CD1c-positive myeloid dendritic cell (primary cell): ENCODE measurements at regions not wholly inside any gene's neighbourhood (a gene's known extent, or its start where the extent isn't known, plus 50 kb on each side); places are given as distances from the start of the nearest gene placed in this dataset.

Source experiments
- DNase-seq: peaks from one replicate; pipeline ENCODE4 v3.0.0-alpha.2; 2016; ENCODE audit errors: extremely low spot score

DNA sequence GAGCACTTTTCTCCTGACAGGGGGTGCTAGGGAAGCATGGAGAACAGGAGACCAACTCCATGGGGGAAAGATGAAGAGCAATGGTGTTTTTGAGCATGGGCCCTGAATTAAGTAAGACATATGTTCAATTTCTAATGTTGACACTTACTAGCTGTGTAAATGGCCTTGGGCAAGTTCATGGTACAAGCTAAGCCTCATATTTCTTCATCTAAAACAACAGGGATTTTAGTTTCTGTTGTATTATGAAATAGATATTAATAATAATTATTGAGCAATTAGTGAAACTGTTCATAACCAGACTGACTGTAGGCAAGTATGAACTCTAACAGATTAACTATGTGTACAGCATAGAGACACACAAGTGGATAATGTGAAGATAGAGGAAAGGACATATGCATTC is 515.0 kb upstream of the FAT1 start:
- DNase-seq, result no peak

DNA sequence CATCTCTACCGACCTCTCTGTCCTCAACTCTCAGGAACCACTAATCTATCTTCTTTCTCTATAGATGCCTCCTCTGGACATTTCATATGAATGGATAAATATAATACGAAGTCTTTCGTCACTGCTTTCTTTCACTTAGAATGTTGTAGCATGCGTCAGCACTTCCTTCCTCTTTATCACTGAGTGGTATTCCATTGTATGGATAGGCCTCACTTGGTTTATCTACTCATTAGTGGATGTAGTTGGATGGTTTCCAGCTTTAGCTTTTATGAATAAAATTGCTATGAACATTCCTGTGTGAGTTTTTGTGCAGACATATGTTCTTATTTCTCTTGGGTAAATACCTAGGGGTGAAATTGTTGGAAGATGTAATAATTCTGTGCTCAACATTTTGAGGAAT is 528.2 kb upstream of the FAT1 start:
- DNase-seq, result no peak

DNA sequence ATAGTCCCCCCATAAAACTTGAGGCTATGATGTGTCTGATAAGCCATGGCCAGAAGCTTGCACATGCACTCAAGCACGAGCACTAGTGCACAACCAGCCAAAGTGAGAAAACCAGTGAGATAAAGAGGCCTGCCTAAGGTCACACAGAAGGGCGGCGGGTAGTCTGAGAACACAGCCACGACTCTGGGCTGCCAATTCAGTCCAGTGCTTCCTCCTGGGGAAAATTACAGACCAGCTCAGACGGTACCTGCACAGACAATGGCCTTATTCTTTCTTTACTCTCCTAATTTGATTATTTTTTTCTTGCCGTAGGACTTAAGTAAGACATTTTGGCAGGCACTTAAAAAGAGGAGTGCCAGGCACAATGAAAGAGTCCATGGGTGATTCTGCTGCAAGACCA is 533.2 kb upstream of the FAT1 start:
- DNase-seq, result no peak

DNA sequence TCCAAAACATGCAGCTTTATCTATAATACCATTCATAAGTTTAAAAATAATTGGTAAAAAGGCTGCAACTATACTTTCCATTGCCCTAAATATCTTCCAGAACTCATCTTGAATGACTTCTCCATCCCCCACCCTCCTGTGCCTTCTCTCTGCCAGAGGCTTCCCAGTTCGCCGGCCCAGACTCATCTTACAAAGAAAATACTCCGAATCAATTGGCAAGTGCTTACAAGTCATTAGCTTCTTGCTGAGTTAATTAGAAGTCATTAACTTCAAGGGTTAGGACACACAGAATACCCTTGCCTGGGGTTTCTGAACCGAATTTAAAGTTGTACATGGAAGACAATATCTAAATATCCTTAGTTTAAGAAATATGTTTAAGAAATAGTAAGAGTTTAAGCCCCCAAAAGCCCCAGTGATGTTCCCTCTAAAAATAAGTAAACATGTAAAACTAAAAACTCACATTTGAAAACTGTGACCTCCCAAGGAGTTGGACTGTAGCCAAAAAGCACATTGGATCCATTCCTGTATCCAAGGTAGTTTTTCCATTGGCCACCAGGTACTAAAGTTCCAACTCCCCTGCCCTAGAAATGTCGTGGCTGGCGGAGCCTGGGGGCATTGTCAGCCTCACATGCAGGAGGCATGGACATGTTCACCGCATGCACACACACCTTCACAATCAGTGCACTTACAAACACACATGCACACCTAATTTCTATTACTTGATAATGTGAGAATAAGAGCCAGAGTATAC is 535.2 kb upstream of the FAT1 start:
- no peak for DNase-seq

DNA sequence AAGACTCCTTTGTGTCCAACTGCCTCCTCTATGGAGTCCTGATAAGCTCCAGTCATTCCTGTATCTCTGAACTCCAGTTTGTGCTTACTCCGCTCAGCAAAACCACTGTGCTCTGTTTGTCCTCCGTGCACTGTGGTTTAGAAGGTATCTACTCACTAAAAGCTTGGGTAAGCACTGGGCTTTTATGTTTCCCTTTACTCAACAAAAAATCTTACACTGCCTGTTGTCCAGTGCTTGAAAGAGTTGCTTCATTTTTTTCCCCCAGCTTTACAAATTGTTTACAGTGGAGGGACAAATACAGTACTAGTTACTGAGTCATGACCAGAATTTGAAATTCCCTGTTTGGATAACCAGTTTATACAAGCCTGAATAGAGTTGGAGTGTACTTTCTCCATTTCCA is 545.3 kb upstream of the FAT1 start:
- no peak for DNase-seq

DNA sequence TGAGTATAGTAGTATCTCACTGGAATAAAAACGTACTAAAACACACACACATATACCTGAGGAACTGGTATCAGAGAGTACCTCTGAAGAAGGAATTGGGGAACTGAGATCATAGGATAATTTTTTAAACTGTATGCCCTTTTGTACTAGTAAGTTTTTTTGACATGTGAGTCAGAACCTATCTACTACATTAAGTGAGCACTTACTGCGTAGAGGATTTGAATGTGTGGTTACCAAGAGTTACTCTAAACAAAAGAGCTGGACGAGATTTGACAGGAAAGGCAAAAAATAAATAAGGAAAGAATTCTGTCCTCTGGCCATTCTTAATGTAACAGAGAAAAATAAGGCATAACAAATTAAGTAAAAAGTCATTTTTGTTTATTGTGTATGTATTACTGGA is 546.5 kb upstream of the FAT1 start:
- DNase-seq, result no peak

DNA sequence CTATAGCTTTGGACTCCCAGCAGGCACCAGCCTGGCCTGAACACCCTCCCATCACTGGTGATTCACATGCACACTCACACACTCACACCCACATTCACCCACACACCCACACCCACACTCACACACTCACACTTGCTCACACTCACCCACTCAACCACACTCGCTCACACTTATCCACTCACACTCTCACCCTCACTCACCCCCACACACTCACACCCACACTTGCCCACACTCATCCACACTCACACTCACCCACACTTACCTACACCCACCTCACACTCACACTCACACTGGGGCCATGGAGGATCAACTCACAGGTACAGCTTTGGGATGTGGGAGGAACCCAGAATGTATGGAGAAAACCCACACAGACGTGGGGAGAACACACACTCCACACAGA is 548.2 kb upstream of the FAT1 start:
- DNase-seq, result no peak

DNA sequence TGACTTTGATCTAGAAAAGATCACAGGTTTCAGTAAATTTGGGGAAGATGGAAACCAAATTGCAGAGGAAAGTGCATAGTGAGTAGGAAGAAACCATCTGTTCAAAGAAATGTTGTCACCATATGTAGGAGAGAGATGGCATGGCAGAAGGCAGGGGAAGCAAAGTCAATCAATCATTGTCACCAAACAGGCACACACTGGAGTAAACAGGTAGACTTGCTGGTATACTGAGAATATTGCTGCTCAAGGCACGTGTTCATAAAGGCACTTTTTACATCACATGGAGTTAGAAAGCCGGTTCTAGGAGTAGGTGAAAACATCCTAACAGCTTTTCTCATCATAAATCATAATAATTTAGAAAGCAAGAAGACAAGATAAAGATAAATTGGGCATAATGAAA is 550.5 kb upstream of the FAT1 start:
- DNase-seq, result no peak

DNA sequence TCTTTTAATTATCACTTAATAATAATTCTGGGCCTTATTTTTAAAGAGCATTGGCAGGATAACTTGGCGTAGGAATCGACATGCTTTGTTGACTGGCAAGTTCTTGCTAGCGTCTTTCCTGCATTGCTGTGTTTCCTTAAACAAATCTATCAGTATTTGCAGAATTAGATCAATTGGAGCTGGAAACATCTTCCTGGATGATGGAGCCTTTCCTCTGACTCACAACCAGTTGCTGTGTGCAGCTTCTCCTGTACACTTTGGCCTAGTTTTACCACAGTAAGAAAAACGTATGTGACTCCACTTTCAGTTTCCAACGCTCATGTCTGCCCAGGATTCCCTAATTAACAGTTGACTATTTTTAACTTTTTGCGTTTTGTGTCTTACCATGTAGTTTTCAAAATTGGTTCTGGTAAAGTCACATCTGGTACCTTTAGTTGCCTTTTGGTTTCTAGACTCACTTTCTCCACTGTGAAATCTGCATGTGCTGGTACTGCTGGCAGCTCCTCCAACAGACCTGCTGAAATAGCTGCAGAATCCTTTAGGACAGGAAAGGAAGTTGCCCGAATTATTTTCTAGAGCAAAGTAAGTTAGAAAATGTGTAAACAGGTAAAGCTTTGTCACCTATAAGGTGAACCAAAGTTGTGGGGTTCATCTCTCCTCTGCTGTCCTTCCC is 553.2 kb upstream of the FAT1 start:
- DNase-seq, result no peak

DNA sequence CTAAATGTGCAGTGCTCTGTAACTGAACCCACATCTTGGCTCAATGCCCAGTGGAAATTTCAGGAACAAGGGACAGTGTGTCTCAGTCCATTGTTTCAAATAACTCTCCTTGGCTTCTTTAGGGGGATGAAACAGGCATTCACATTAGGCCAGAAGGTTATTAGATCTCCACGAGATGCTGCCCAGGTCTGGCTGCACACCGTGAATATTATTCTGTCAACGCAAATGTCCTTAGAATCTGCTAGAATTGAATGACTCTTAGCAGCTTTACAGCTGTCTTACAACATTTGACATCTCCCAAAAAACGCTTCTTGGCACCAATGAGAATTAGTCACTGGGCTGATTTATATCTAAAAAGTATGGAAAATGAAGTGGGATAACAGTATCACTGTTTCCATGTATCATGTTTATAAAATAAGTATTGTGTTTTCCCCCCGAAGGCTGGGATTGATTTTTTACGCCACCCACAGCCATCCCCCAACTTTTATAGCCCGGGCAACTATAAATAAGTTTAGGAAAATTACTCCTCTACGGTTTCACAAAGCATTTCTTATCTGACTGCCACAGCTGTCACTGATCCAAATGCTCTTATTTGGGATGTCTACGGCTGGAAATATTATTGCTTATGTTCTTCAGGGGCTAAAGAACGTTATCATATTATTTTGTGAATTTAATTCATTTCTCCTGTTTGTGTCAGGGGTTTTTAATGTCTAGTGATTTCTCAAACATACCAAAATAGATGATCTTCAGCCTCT is 559.7 kb upstream of the FAT1 start:
- no peak for DNase-seq

DNA sequence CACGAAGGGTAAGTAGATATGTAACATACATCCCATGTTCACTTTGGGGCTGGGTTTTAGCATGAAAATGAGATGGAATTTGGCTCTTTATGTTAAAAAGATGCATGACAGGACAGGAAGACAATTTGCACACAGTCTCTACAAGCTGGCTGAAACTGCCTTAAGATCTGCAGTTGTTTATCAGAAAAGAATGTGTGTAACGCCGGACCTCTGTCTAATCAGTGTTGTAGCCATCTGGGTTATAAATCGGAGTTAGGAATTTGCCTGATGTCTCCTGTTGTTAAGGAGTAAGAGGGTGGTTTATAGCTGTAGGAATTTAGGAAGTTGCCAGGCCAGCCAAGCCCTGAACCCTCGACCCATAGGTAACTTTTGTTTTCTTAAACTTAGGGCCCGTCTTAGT is 562.9 kb upstream of the FAT1 start:
- DNase-seq, result no peak

DNA sequence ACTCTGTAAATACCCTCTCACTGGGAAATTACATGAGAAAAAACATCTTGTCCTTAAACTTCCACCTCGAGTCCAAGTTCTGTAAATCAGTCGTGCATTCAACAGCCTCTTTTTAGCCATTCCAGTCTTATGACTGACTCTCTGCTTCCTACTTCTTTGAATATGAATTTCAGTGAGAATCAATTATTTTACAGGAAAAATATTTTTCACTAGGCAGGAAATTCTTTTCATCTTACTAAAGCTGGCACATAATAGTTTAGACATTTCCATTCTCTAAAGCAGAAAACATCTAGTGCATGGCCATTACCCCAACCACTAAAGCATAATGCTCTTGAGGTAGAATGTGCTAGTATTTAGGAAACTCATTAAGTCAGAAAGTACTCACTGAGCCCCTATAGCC is 565.7 kb upstream of the FAT1 start:
- no peak for DNase-seq

DNA sequence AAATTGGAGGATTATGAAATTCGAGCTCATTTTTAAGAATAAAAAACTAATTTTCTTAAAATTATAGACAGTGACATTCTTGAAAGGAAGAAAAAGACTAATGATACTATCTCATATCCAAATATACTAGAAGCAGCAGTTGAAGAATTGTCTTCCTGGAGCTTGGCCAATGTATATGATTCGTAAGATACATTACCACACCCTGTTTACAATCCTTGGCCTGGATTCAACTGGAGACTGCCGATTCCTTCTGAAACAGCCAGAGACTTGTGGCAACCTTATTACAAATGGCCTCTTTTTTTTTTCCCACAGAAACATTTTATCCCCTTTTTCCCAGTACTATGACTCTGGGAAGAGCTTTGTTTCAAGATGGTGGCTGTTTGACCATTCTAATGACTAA is 571.2 kb upstream of the FAT1 start:
- DNase-seq, result no peak

DNA sequence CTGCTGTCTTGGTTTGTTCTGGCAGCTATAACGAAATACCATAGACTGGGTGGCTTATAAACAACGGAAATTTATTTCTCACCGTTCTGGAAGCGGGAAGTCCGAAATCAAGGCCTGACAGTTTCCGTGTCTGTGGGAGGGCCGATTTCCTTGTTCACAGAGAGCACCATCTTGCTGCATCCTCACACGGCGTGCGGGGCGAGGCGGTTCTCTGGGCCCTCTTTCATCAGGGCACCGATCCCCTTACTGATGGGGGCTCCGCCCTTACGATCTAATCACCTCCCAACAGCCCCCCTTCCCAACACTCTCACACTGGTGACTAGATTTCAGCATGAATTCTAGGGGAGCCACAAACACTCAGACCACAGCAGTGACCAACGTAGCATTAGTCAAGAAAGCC is 578.3 kb upstream of the FAT1 start:
- no peak for DNase-seq

DNA sequence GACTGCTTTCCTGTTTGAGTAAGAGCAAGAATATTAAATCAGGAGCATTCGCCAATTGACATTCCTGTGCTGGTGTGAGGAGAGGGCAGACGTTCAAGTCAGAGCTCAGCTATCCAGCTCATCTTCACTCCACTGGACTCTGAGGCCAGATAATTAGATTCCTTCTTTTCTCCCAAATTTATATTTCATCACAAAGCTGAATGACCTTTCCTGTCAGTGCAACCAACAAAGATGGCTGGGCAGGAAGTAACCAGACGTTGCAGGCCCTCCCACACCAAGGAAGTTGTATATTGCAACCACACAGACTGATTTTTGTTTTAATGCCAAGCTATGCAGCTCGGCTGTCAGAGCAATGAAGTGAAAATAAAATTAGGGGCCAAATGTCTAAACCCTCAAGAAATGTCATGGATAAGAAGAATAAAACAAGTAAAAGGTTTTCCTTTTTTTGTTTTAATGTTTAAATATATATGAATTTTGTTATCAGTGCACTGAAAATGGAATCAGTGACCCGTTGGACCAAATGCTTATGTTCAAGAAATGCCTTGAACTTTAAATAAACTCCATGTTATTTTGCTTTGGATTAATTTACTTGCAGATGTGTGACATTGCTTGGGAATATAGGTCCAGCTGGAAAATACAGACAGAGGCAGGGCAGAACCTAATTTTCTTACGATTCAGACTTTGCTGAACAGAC is 578.9 kb upstream of the FAT1 start:
- no peak for DNase-seq

DNA sequence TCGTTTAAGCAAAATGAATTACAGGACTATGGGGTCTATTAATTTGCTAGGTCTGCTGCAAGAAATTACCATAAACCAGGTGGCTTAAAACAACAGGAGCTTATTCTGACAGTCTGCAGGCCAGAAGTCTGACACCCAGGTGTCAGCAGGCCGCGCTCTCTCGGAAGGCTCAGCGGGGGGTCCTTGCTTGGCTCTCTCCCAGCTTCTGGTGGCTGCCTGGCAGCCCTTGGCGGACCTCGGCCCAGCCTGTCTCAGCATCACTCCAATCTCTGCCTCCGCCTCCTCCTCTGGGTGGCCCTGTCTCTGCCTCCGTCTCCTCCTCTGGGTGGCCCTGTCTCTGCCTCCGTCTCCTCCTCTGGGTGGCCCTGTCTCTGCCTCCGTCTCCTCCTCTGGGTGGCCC is 580.5 kb upstream of the FAT1 start:
- no peak for DNase-seq

DNA sequence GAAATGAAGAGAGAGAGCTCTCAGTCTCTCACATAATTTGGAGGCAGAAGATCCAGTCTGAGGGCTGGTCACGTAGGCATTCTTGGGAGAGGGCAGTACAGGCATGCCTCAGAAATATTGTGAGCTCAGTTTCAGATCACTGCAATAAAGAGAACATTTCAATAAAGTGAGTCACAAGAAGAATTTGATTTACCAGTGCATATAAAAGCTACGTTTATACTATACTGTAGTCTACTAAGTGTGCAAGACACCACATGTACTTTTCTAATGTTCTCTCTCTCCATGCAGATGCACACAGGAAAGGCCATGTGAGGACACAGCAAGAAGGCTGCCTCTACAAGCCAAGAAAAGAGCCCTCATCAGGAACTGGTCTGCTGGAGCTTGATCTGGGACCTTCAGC is 583.5 kb upstream of the FAT1 start:
- no peak for DNase-seq

DNA sequence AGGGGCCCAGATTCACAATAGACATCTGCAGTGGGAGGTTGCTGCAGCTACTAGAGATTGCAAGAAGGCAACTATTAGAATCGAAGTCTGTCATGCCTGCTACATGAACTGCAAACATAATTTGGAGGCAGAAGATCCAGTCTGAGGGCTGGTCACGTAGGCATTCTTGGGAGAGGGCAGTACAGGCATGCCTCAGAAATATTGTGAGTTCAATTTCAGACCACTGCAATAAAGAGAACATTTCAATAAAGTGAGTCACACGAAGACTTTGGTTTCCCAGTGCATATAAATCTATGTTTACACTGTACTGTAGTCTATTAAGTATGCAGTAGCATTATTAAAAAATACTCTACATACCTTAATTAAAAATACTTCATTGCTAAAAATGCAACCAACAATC is 585.8 kb upstream of the FAT1 start:
- DNase-seq, result no peak

DNA sequence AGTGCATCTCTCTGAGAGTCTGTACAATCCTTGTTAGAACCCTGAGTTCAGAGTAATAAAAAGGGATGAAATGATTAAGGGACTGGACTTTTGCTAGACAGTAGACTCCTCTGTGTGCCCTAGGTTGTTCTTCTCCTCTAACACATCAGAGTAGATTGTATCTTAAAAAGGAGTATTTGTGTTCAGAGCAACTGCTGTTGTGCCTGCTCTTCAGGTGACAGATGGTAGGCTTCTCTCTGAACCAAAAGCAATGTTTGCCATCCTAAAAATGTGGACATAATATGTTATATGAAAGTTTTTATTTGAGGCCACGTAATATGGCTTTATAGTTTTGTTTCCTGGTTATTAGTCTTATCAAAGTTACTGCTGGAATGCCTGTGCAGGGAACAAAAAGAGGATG is 588.6 kb upstream of the FAT1 start:
- no peak for DNase-seq

DNA sequence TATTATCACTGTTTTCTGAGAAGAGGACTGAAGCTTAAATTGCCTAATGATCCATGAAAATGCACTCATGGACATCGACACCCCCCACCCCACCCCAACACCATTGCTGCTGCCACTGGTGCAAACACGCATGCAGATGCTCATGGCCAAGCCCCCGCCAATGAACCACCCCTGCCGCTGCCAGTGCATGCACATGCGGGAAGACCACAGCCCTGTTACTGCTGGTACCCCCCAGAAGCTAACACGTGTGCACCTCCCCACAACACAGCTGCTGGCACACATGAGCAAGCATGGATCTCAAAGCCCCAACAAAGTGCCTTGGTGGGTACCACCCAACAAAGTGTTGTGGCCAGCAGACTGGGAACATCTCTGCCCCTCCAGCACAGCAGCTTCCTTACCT is 594.1 kb upstream of the FAT1 start:
- no peak for DNase-seq

DNA sequence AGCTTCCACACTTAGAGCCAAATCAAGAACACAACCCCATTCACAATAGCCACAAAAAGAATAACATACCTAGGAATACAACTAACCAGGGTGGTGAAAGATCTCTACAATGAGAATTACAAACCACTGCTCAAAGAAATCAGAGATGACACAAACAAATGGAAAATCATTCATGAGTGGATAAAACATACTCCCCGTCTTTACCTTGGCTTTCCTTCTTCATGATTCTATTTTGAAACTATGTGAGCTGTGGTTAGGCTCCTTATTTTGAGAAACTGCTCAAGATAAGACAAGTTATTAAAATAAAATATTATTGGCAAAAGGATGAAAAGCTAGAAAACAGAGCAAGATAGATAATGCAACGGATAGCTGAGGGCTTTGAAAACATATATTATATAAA is 598.1 kb upstream of the FAT1 start:
- DNase-seq, result no peak

DNA sequence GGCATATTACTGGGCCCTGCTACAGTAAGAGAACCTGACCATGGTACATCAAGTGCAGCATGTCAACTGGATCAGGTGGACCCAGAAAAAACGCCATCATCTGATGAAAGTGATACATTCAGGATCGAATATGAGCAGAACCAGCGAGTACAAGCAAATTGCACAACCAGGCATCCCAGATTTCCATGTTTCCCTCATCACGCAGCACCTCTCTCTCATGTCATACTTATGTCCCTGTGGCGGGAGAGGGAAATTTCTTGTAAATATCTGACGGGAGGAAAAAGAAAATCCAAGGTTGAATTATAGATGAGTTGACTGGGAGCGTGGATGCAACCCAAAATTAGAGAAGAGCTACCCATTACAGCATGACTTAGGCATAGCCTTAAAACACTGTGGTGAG is 608.5 kb upstream of the FAT1 start:
- no peak for DNase-seq

DNA sequence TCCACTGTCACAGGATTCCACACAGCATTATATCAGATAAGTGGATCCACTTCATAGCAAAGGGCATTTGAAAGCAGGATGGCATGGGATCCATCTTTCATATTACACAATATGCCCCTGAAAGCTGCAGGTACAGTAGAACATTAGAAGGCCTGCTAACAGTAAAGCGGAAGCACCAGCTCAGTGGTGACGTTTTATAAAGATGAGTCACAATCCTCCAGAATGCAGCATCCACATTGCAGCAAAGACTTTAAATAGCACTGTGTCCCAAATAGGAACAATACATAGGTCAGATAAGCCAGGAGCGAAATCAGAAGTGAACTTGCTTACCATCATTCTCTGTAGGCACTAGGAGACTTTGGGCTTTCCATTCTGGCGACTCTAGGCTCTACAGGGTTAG is 609.5 kb upstream of the FAT1 start:
- no peak for DNase-seq
